GM23338 (cell line): ENCODE measurements at regions not wholly inside any gene's neighbourhood (a gene's known extent, or its start where the extent isn't known, plus 50 kb on each side); places are given as distances from the start of the nearest gene placed in this dataset.
"Not testable (repeated sequence)": the region's sequence is repeated elsewhere in the genome, so short reads cannot be mapped to it uniquely, and the experiment has no call there.

Source experiments
- ATAC-seq: fragments of 200-7000 bp; cut with Tn5 transposase; 3 replicates; pipeline ENCODE4 v1.9.1; 2020
- DNase-seq: peaks from one replicate; pipeline ENCODE4 v3.0.0-alpha.2; 2015; ENCODE audit warnings: low spot score
- H2AFZ ChIP-seq: fragments of 200-600 bp; sonication (generic); 2 replicates; pipeline ENCODE4 v1.8.0; 2016; ENCODE audit warnings: antibody characterized with exemption, mild to moderate bottlenecking, moderate library complexity
- H3F3A ChIP-seq: fragments of 200-600 bp; sonication (generic); replicated peaks from 2 replicates; pipeline ENCODE4 v1.8.0; 2017; ENCODE audit warnings: antibody characterized with exemption, mixed run types, low read depth
- H3K27ac ChIP-seq: fragments of 200-600 bp; sonication (generic); 2 replicates; pipeline ENCODE4 v1.6.1; 2016; ENCODE audit warnings: low read depth
- H3K27me3 ChIP-seq: fragments of 200-600 bp; sonication (generic); 2 replicates; pipeline ENCODE4 v1.8.0; 2016; ENCODE audit warnings: mild to moderate bottlenecking, mixed run types, moderate library complexity; ENCODE audit not compliant: insufficient read depth
- H3K36me3 ChIP-seq: fragments of 200-600 bp; sonication (generic); 2 replicates; pipeline ENCODE4 v1.8.0; 2016; ENCODE audit warnings: mild to moderate bottlenecking; ENCODE audit not compliant: insufficient read depth
- H3K4me1 ChIP-seq: fragments of 200-600 bp; sonication (generic); 2 replicates; pipeline ENCODE4 v1.8.0; 2016; ENCODE audit warnings: mild to moderate bottlenecking, moderate library complexity; ENCODE audit not compliant: insufficient read depth
- H3K4me2 ChIP-seq: fragments of 200-600 bp; sonication (generic); 2 replicates; pipeline ENCODE4 v1.7.1; 2017; ENCODE audit warnings: mixed run types
- H3K4me3 ChIP-seq: fragments of 200-600 bp; sonication (generic); 2 replicates; pipeline ENCODE4 v1.6.1; 2016; ENCODE audit warnings: mixed run types
- H3K79me2 ChIP-seq: fragments of 200-600 bp; sonication (generic); replicated peaks from 2 replicates; pipeline ENCODE4 v1.8.0; 2017; ENCODE audit warnings: mild to moderate bottlenecking; ENCODE audit not compliant: insufficient read depth
- H3K9me2 ChIP-seq: fragments of 200-600 bp; sonication (generic); 2 replicates; pipeline ENCODE4 v1.8.0; 2017; ENCODE audit not compliant: insufficient read depth
- H4K20me1 ChIP-seq: fragments of 200-600 bp; sonication (generic); replicated peaks from 2 replicates; pipeline ENCODE4 v1.8.0; 2017; ENCODE audit warnings: mild to moderate bottlenecking; ENCODE audit not compliant: insufficient read depth
- H3K27ac Mint-ChIP-seq: 2 replicates; pipeline ENCODE4 v1.8.0; 2020; ENCODE audit warnings: inconsistent platforms, mild to moderate bottlenecking, moderate library complexity, mixed read lengths
- H3K27me3 Mint-ChIP-seq: 3 replicates; pipeline ENCODE4 v1.8.0; 2022; ENCODE audit warnings: low read depth, mild to moderate bottlenecking, moderate library complexity, mixed read lengths, inconsistent platforms; ENCODE audit not compliant: insufficient read depth, poor library complexity
- H3K36me3 Mint-ChIP-seq: 3 replicates; pipeline ENCODE4 v1.8.0; 2021; ENCODE audit warnings: low read depth, mild to moderate bottlenecking, inconsistent platforms, moderate library complexity, mixed read lengths
- H3K4me1 Mint-ChIP-seq: 3 replicates; pipeline ENCODE4 v1.8.0; 2020; ENCODE audit warnings: mild to moderate bottlenecking, inconsistent platforms, mixed read lengths
- H3K4me3 Mint-ChIP-seq: 3 replicates; pipeline ENCODE4 v1.8.0; 2021; ENCODE audit warnings: moderate library complexity, mild to moderate bottlenecking, inconsistent platforms, mixed read lengths
- H3K9me3 Mint-ChIP-seq: 3 replicates; pipeline ENCODE4 v1.8.0; 2020; ENCODE audit warnings: moderate library complexity, mild to moderate bottlenecking, inconsistent platforms, mixed read lengths
- NANOG ChIP-seq: IDR thresholded peaks from 2 replicates; pipeline ENCODE4 v1.6.1; 2016; ENCODE audit warnings: antibody characterized with exemption, borderline replicate concordance
- POLR2AphosphoS5 ChIP-seq: IDR thresholded peaks from 2 replicates; pipeline ENCODE4 v1.6.1; 2016; ENCODE audit warnings: antibody characterized with exemption, low read depth
- STAT1 ChIP-seq: IDR thresholded peaks from one replicate; pipeline ENCODE4 v1.6.1; 2016; ENCODE audit warnings: antibody characterized with exemption; ENCODE audit not compliant: unreplicated experiment
- TF ChIP-seq, protein P1 (sequence below): fragments of 250-450 bp; sonication (Bioruptor Pico); IDR thresholded peaks from 2 replicates; pipeline ENCODE4 v1.5.0; 2020; ENCODE audit warnings: mild to moderate bottlenecking, moderate library complexity

DNA sequence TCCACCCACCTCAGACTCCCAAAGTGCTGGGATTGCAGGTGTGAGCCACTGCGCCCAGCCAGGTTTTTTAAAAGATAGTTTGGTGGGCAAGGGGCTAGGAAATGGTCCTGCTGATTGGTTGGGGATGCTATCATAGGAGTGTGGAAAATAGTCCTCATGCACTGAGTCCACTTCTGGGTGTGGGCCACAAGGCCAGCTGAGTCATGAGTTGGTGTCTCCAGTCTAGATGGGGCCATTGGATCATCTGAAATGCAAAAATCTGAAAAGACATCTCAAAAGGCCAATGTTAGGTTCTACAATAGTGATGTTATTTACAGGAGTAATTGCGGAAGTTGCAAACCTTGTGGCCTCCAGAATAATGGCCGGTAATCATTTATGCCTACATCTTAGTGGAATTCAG is 221.1 kb downstream of the ZNF674 start (continued):
- TF ChIP-seq, protein P1, sequence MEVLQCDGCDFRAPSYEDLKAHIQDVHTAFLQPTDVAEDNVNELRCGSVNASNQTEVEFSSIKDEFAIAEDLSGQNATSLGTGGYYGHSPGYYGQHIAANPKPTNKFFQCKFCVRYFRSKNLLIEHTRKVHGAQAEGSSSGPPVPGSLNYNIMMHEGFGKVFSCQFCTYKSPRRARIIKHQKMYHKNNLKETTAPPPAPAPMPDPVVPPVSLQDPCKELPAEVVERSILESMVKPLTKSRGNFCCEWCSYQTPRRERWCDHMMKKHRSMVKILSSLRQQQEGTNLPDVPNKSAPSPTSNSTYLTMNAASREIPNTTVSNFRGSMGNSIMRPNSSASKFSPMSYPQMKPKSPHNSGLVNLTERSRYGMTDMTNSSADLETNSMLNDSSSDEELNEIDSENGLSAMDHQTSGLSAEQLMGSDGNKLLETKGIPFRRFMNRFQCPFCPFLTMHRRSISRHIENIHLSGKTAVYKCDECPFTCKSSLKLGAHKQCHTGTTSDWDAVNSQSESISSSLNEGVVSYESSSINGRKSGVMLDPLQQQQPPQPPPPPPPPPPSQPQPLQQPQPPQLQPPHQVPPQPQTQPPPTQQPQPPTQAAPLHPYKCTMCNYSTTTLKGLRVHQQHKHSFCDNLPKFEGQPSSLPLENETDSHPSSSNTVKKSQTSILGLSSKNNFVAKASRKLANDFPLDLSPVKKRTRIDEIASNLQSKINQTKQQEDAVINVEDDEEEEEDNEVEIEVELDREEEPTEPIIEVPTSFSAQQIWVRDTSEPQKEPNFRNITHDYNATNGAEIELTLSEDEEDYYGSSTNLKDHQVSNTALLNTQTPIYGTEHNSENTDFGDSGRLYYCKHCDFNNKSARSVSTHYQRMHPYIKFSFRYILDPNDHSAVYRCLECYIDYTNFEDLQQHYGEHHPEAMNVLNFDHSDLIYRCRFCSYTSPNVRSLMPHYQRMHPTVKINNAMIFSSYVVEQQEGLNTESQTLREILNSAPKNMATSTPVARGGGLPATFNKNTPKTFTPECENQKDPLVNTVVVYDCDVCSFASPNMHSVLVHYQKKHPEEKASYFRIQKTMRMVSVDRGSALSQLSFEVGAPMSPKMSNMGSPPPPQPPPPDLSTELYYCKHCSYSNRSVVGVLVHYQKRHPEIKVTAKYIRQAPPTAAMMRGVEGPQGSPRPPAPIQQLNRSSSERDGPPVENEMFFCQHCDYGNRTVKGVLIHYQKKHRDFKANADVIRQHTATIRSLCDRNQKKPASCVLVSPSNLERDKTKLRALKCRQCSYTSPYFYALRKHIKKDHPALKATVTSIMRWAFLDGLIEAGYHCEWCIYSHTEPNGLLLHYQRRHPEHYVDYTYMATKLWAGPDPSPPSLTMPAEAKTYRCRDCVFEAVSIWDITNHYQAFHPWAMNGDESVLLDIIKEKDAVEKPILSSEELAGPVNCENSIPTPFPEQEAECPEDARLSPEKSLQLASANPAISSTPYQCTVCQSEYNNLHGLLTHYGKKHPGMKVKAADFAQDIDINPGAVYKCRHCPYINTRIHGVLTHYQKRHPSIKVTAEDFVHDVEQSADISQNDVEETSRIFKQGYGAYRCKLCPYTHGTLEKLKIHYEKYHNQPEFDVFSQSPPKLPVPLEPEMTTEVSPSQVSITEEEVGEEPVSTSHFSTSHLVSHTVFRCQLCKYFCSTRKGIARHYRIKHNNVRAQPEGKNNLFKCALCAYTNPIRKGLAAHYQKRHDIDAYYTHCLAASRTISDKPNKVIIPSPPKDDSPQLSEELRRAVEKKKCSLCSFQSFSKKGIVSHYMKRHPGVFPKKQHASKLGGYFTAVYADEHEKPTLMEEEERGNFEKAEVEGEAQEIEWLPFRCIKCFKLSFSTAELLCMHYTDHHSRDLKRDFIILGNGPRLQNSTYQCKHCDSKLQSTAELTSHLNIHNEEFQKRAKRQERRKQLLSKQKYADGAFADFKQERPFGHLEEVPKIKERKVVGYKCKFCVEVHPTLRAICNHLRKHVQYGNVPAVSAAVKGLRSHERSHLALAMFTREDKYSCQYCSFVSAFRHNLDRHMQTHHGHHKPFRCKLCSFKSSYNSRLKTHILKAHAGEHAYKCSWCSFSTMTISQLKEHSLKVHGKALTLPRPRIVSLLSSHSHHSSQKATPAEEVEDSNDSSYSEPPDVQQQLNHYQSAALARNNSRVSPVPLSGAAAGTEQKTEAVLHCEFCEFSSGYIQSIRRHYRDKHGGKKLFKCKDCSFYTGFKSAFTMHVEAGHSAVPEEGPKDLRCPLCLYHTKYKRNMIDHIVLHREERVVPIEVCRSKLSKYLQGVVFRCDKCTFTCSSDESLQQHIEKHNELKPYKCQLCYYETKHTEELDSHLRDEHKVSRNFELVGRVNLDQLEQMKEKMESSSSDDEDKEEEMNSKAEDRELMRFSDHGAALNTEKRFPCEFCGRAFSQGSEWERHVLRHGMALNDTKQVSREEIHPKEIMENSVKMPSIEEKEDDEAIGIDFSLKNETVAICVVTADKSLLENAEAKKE (CRISPR knock-in tag): no peak
- no peak for TF ChIP-seq POLR2AphosphoS5

DNA sequence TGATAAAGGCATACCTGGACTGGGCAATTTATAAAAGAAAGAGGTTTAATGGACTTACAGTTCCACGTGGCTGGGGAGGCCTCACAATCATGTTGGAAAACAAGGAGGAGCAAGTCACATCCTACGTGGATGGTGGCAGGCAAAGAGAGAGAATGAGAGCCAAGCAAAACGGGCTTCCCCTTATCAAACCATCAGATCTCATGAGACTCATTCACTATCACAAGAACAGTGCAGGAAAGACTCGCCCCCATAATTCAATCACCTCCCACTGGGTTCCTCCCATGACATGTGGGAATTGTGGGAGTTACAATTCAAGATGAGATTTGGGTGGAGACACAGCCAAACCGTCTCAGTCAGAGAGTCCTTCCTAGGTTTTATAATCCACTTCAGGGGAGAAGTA is 222.3 kb downstream of the ZNF674 start:
- not testable (repeated sequence) for H3K9me2 ChIP-seq, H3K4me2 ChIP-seq, H3K27ac ChIP-seq, ATAC-seq, H3K27me3 ChIP-seq, DNase-seq, H3K36me3 Mint-ChIP-seq, H3K27ac Mint-ChIP-seq, H3K36me3 ChIP-seq, H3K79me2 ChIP-seq, H3F3A ChIP-seq, H3K4me3 ChIP-seq, H3K27me3 Mint-ChIP-seq, H3K9me3 Mint-ChIP-seq, H4K20me1 ChIP-seq, H3K4me3 Mint-ChIP-seq, H2AFZ ChIP-seq
- H3K4me1 Mint-ChIP-seq: peaks cover 46% of the 10 kb centered on the region
- peaks cover 15% of the 10 kb centered on the region; the same call in 1 of the 2 replicates for H3K4me1 ChIP-seq

GRCh38 chrX:46321676-46322075 is 223.5 kb downstream of the ZNF674 start:
- peaks cover 6% of the 10 kb centered on the region for H3K27me3 Mint-ChIP-seq
- Histone ChIP-seq H3K4me2 (no peak overlapping the region), H3K27me3 (no peaks in the 10 kb centered on the region), H3K4me1 (peaks cover 22% of the 10 kb centered on the region), H3K9me2 (no peaks in the 10 kb centered on the region), H4K20me1 (no peaks in the 10 kb centered on the region), H2AFZ (no peak overlapping the region), H3K27ac (no peak overlapping the region), H3F3A (no peaks in the 10 kb centered on the region), H3K36me3 (no peaks in the 10 kb centered on the region), H3K79me2 (no peaks in the 10 kb centered on the region), H3K4me3 (no peak overlapping the region)
- H3K27ac Mint-ChIP-seq: no peak overlapping the region
- no peaks in the 10 kb centered on the region for H3K9me3 Mint-ChIP-seq
- no peak overlapping the region for H3K4me3 Mint-ChIP-seq
- ATAC-seq (no peak), DNase-seq (no peak)
- peaks cover 49% of the 10 kb centered on the region for H3K4me1 Mint-ChIP-seq
- no peaks in the 10 kb centered on the region for H3K36me3 Mint-ChIP-seq
- TF ChIP-seq STAT1: no peak
- TF ChIP-seq NANOG: no peak
